ENCODE measurements at regions not wholly inside any gene's neighbourhood (a gene's known extent, or its start where the extent isn't known, plus 50 kb on each side); places are given as distances from the start of the nearest gene placed in this dataset.

DNA sequence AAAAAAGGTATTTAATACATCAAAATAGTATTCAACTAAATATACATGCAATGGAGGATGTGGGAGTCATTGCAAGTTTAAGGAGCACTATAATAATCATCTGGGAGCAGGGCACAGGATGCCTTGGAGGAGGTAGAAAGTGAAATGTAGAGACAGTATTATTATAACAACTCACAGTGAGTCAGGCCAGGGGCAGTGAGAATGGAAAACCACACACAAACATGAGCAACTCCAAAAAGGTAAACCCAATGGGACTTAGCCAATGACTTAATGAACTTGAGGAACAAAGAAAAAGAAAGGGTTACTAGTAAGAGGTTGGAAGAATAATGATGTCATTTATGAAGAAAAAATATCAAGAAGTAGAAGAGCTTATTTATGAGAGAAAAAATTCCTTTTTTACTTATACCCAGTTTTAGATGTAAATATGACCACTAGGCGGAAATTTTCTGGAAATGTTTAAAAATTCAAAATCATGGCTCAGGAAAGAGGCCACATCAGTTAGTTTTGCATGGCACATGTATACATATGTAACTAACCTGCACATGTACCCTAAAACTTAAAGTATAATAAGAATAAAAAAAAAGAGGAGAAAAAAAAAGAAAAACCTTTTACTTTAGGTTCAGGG lies 389.3 kb downstream of the SUCLA2 start:
- H3K4me1 Mint-ChIP-seq (ENCODE audit: low read depth in 2 of 2), result no peaks in the 10 kb centered on the region
- H3K27me3 Mint-ChIP-seq, result no peaks in the 10 kb centered on the region
- peaks cover 0 to 6% of the 10 kb centered on the region in 2 donors for H3K9me3 Mint-ChIP-seq
- peaks cover 2% of the 10 kb centered on the region for H3K36me3 Mint-ChIP-seq (ENCODE audit: insufficient read depth)
- ATAC-seq (replicated peaks) (no peak), DNase-seq (no peak)
- H3K27ac Mint-ChIP-seq, result no peak overlapping the region
- H3K4me3 Mint-ChIP-seq, result no peak overlapping the region

DNA sequence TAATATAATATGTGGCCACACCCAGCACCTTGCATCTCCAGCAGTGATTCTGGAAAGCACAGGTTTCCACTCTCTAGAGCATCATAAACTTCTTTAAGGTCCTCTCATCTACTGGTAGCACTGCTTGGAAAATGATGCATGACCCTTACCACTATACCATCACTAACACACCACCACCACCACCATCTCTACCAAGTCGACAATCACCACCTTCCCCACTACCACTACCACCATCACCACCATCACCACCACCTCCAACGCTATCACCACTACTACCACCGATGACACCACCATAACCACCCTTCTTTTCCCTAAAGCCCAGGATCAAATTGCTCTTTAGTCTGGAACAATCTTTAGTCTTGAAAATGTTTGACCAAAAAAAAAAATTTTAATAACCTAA lies 390.4 kb downstream of the SUCLA2 start:
- Mint-ChIP-seq H3K27me3 (no peaks in the 10 kb centered on the region), H3K27ac (no peak overlapping the region), H3K9me3 (peaks cover 0 to 6% of the 10 kb centered on the region in 2 donors), H3K4me3 (no peak overlapping the region), H3K4me1 (ENCODE audit: low read depth in 2 of 2) (no peaks in the 10 kb centered on the region), H3K36me3 (ENCODE audit: insufficient read depth) (peaks cover 2% of the 10 kb centered on the region)
- DNase-seq (no peak), ATAC-seq (replicated peaks) (no peak)

DNA sequence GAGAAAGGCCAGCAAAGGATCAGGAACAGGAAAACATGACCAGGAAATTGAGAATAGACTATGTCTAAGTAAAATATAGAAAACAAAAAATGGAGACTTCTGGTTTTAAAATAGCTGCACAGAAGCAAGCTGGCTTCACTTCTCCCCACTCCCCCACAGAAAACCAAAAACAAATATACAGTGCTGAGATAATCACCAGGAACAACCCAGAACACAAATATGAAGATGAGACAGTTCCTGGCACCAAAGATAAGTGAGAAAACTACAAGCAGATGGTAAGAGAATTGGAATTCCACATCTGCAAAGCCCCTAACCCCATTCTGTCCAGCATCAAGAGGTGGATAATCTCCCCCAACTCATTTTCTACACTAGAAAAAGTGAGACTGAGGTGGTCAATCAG lies 397.7 kb downstream of the SUCLA2 start:
- H3K9me3 Mint-ChIP-seq, result no peaks in the 10 kb centered on the region
- no peaks in the 10 kb centered on the region for H3K27me3 Mint-ChIP-seq
- H3K4me1 Mint-ChIP-seq (ENCODE audit: low read depth in 2 of 2), result no peaks in the 10 kb centered on the region
- no peak for ATAC-seq (replicated peaks)
- no peak for DNase-seq
- H3K4me3 Mint-ChIP-seq, result no peak overlapping the region
- no peak overlapping the region for H3K27ac Mint-ChIP-seq
- peaks cover 2% of the 10 kb centered on the region for H3K36me3 Mint-ChIP-seq (ENCODE audit: insufficient read depth)

DNA sequence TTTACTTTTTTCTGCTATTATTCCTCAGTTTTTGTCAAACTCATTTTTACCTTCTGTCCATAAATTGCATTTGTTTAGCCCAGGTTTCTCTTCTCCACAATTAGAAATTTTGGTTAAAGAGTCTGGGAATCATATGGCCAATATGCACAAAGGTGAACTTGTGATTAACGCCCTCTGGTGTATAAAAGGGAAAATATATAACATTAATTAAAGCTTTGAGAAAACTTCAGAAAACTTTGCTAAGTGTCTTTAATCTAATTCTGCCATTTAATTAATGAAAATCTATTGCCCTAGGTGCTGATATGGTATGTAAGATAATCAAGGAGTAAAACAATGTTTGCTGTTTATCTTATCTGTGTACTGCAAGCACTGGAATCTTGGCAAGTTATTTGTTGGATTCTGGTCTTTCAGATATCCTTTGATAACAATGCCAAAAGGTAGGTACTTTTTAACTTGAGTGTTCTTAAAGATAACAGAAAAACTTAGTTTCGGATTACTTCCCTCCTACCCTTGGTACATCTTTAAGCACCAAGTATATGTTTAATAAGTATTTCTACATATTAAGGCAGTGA lies 402.6 kb downstream of the SUCLA2 start:
- no peaks in the 10 kb centered on the region for H3K27me3 Mint-ChIP-seq
- no peaks in the 10 kb centered on the region for H3K36me3 Mint-ChIP-seq (ENCODE audit: insufficient read depth)
- ATAC-seq (replicated peaks) (no peak), DNase-seq (no peak)
- peaks cover 0 to 5% of the 10 kb centered on the region in 2 donors for H3K9me3 Mint-ChIP-seq
- no peaks in the 10 kb centered on the region for H3K4me1 Mint-ChIP-seq (ENCODE audit: low read depth in 2 of 2)
- no peak overlapping the region for H3K27ac Mint-ChIP-seq
- no peak overlapping the region for H3K4me3 Mint-ChIP-seq

DNA sequence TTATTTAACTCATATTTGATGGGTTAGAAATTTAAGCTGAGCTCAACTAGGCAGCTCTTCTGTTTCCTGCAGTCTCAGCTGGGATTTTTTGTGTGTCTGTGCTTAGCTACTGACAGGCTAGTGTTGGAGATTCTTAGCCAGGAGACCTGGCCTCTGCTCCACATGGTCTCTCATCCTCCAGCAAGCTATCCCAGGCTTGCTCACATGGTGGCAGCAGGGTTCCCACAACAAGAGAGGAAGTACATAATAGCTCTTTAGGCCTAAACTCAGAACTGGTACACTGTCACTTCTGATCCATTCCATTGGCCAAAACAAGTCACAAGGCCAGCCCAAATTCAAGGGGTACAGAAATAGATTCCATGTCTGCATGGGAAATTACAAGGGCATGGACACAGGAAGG lies 406.2 kb downstream of the SUCLA2 start:
- Mint-ChIP-seq H3K9me3 (peaks cover 6 to 11% of the 10 kb centered on the region in 2 donors), H3K27ac (no peak overlapping the region), H3K4me1 (ENCODE audit: low read depth in 2 of 2) (no peaks in the 10 kb centered on the region), H3K27me3 (no peaks in the 10 kb centered on the region), H3K36me3 (ENCODE audit: insufficient read depth) (no peaks in the 10 kb centered on the region), H3K4me3 (no peak overlapping the region)
- DNase-seq (no peak), ATAC-seq (replicated peaks) (no peak)

DNA sequence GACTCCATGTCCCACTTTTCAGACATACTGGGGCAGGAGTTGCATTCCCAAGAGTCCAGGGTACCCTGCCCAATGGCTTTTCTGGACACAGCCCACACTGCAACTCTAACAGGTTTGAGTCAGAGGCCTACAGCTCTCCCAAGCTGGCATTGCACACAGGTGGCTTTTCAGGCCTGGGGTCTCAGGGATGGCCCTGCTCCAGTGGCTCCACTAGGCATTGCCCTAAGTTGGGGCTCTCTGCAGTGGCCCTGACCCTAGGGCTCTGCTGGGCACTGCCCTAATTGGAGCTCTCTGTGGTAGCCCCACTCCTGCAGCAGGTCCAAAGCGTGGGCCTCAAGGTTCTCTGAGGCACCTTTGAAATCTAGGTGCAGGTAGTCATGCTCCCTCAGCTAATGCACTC lies 408.8 kb downstream of the SUCLA2 start:
- ATAC-seq (replicated peaks) (no peak), DNase-seq (no peak)
- Mint-ChIP-seq H3K27me3 (no peaks in the 10 kb centered on the region), H3K4me1 (ENCODE audit: low read depth in 2 of 2) (no peaks in the 10 kb centered on the region), H3K9me3 (peaks cover 6 to 11% of the 10 kb centered on the region in 2 donors), H3K36me3 (ENCODE audit: insufficient read depth) (no peaks in the 10 kb centered on the region), H3K27ac (no peak overlapping the region), H3K4me3 (no peak overlapping the region)

DNA sequence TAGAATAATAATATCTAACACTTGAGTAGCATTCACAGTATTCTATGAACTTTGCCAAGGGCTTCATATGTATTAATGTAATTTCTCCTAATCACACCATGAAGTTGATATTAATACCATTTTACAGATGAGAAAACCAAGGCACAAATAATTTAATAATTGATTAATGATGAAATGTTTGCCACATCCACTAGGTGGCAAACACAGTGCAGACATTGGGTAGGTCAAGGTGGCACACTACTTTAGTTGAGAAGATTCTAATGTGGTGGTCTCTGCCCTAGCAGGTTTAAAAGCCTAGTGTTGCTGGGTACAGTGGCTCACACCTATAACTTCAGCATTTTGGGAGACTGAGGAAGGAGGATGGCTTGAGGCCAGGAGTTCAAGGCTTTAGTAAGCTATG lies 412.4 kb downstream of the SUCLA2 start:
- Mint-ChIP-seq H3K4me1 (ENCODE audit: low read depth in 2 of 2) (no peaks in the 10 kb centered on the region), H3K36me3 (ENCODE audit: insufficient read depth) (no peaks in the 10 kb centered on the region), H3K27ac (no peak overlapping the region), H3K27me3 (no peaks in the 10 kb centered on the region), H3K4me3 (no peak overlapping the region), H3K9me3 (peaks cover 5 to 13% of the 10 kb centered on the region in 2 donors)
- DNase-seq (no peak), ATAC-seq (replicated peaks) (no peak)

DNA sequence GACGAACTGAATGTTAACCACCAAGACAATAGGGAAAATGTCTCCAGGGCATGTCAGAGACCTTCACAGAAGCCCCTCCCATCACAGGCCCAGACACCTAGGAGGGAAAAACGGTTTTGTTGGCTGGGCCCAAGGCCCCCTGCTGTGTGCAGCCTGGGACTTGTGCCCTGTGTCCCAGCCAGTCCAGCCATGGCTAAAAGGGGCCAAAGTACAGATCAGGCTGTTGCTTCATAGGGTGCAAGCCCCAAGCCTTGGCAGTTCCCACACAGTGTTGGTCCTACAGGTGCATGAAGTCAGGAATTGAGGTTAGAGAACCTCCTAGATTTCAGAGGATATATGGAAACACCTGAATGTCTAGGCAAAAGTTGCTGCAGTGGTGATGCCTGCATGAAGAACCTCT lies 428.7 kb downstream of the SUCLA2 start:
- ATAC-seq (replicated peaks) (no peak), DNase-seq (no peak)
- H3K4me1 Mint-ChIP-seq (ENCODE audit: low read depth in 2 of 2), result no peaks in the 10 kb centered on the region
- no peaks in the 10 kb centered on the region for H3K36me3 Mint-ChIP-seq (ENCODE audit: insufficient read depth)
- H3K9me3 Mint-ChIP-seq, result peaks cover 11 to 22% of the 10 kb centered on the region in 2 donors
- H3K27me3 Mint-ChIP-seq, result no peaks in the 10 kb centered on the region
- H3K4me3 Mint-ChIP-seq, result no peak overlapping the region
- no peak overlapping the region for H3K27ac Mint-ChIP-seq

DNA sequence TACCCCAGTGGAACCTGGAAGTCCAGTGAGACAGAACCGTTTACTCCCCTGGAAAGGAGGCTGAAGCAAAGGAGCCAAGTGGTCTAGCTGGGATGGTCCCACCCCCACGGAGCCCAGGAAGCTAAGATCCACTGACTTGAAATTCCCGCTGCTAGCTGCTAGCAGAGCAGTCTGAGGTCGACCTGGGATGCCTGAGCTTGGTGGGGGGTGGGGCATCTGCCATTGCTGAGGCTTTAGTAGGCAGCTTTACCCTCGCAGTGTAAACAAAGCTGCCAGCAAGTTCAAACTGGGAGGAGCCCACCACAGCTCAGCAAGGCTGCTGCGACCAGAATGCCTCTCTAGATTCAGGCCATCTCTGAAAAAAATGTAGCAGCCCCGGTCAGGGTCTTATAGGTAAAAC lies 437.0 kb downstream of the SUCLA2 start:
- no peaks in the 10 kb centered on the region for H3K36me3 Mint-ChIP-seq (ENCODE audit: insufficient read depth)

DNA sequence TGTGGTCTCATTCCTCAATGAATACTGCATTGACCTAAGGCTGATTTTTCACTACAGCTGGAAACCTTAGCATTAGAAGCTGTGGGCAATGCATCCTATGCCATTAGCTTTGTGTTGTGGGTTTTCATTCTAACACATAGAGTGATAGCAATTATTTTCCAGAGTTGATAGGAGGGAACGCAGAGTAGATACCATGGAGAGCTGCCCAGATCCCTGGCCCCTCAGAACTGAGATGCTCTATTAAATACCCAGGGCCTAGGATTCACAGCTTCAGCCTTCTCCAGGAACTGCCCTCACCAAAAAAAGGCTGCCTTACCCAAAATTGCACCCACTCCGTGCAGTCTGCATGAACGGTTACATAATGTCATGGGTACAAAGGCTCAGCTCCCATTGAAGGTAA lies 444.4 kb downstream of the SUCLA2 start:
- ATAC-seq (replicated peaks) (no peak), DNase-seq (no peak)
- Mint-ChIP-seq H3K4me3 (no peak overlapping the region), H3K27me3 (peaks cover 6 to 7% of the 10 kb centered on the region in 2 donors), H3K4me1 (ENCODE audit: low read depth in 2 of 2) (no peaks in the 10 kb centered on the region), H3K36me3 (ENCODE audit: insufficient read depth) (no peaks in the 10 kb centered on the region), H3K9me3 (peaks cover 0 to 6% of the 10 kb centered on the region in 2 donors), H3K27ac (no peak overlapping the region)

More for the DNA sequence above, 437.0 kb downstream of the SUCLA2 start:
- ATAC-seq (replicated peaks), result no peak
- Mint-ChIP-seq H3K4me1 (ENCODE audit: low read depth in 2 of 2) (no peaks in the 10 kb centered on the region), H3K27me3 (no peaks in the 10 kb centered on the region), H3K4me3 (no peak overlapping the region), H3K9me3 (peaks cover 8 to 16% of the 10 kb centered on the region in 2 donors), H3K27ac (no peak overlapping the region)
- no peak for DNase-seq

DNA sequence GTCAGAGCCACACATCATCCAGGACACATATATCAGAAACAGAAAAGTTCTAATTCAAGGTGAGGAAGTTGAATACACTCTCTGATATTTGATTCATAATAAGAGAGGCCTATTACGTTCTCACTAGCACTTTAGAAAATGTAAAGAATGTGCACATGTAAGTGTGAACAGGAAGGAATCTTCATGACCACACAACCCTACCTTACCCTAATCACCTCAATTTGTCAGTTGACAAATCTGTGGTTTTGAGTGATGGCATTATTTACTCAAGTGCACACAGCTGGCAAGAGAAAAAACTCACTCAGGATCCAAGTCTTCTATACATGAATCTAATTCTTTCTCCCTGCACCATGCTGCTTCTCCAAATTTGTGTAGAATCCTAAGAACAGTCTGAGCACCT lies 445.8 kb downstream of the SUCLA2 start:
- H3K4me3 Mint-ChIP-seq, result no peak overlapping the region
- peaks cover 6 to 7% of the 10 kb centered on the region in 2 donors for H3K27me3 Mint-ChIP-seq
- peaks cover 0 to 7% of the 10 kb centered on the region in 2 donors for H3K9me3 Mint-ChIP-seq
- no peaks in the 10 kb centered on the region for H3K4me1 Mint-ChIP-seq (ENCODE audit: low read depth in 2 of 2)
- no peaks in the 10 kb centered on the region for H3K36me3 Mint-ChIP-seq (ENCODE audit: insufficient read depth)
- DNase-seq (no peak), ATAC-seq (replicated peaks) (no peak)
- no peak overlapping the region for H3K27ac Mint-ChIP-seq

DNA sequence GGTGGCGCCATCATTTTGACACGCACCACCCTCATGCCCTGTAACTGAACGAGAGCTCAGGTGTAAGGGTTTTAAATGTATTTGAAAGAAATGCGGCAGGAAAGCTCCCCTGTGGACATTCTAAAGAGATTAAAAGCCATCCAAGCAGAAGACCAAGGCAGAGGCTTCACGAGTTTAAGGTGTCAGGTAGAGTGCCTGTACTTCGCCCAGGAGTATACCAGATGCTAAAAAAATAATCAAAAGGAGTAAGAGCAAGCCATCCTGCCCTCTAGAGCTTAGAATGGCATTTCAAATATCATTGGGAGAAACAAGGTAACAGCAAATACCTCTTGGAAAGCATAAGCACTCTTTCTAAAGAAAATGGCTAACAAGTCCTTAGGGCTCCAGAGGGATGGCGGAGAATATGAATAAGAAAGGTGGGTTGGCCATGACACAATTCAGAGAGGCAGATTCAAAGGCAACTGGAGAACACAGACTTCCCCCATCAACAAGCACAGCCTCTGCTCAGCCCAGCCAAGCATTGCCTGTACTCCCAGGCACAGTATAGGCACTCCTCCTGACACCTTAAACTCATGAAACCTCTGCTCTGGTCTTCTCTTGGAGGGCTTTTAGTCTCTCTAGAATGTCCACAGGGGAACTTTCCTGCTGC lies 447.6 kb downstream of the SUCLA2 start:
- Mint-ChIP-seq H3K4me1 (ENCODE audit: low read depth in 2 of 2) (no peaks in the 10 kb centered on the region), H3K27ac (no peak overlapping the region), H3K9me3 (peaks cover 0 to 4% of the 10 kb centered on the region in 2 donors), H3K27me3 (peaks cover 6 to 7% of the 10 kb centered on the region in 2 donors), H3K36me3 (ENCODE audit: insufficient read depth) (no peaks in the 10 kb centered on the region), H3K4me3 (no peak overlapping the region)
- ATAC-seq (replicated peaks) (no peak), DNase-seq (no peak)

DNA sequence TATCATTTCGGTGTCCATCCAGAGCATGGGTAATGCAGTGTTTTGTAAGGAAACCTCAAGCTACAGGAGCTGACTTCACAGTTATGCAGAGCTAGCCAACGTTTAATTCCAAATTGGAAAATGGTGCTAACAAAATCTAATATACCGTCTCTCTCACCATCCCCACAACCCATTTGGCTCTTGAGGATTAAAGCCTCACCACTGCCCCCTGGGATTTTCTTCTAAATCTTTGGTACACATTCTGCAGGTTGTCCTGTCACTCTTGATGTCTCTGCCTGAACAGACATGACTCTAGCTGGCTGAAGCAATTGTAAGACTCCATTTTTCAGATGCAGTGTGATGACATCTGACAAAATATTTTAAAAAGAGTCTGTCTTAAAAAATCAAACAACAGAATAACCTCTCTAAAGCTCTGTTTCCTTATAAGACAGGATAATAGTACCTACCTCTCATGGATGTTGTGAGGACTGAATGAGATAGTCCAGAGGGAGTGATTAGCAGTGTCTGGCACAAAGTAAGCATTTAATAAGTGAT lies 451.8 kb downstream of the SUCLA2 start:
- no peak overlapping the region for H3K27ac Mint-ChIP-seq
- no peaks in the 10 kb centered on the region for H3K4me1 Mint-ChIP-seq (ENCODE audit: low read depth in 2 of 2)
- peaks cover 0 to 6% of the 10 kb centered on the region in 2 donors for H3K9me3 Mint-ChIP-seq
- ATAC-seq (replicated peaks) (no peak), DNase-seq (no peak)
- peaks cover 6 to 7% of the 10 kb centered on the region in 2 donors for H3K27me3 Mint-ChIP-seq
- no peaks in the 10 kb centered on the region for H3K36me3 Mint-ChIP-seq (ENCODE audit: insufficient read depth)
- H3K4me3 Mint-ChIP-seq, result no peak overlapping the region

DNA sequence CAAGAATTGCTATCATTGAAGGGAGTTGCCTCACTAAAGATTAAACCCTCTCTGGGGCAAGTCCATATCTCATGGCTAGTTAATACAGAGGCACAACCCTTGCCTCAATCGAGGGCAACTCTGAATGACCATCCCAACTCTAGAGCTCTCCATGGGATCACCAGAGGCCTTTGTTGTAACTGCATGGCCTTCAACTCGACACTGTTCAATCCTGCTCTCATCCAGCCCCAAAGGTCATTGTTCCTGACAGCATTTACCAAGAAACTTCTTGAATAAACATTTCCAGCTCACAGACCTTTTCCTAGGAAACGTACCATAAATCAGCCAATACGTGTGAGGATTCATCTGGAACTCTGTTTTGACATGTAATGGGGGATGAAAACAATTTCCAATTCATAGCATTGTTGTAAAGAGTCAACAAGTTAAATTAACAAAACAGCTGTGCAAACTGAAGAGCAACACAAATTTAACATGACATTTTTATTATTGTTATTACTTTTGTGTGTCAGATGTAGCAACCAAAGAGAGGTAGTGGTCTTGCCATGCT lies 452.7 kb downstream of the SUCLA2 start:
- Mint-ChIP-seq H3K9me3 (peaks cover 0 to 6% of the 10 kb centered on the region in 2 donors), H3K27me3 (peaks cover 6 to 7% of the 10 kb centered on the region in 2 donors), H3K4me3 (no peak overlapping the region), H3K36me3 (ENCODE audit: insufficient read depth) (no peaks in the 10 kb centered on the region), H3K4me1 (ENCODE audit: low read depth in 2 of 2) (no peaks in the 10 kb centered on the region), H3K27ac (no peak overlapping the region)
- DNase-seq, result no peak
- no peak for ATAC-seq (replicated peaks)
